B cell (primary cell): ENCODE measurements at regions not wholly inside any gene's neighbourhood (a gene's known extent, or its start where the extent isn't known, plus 50 kb on each side); places are given as distances from the start of the nearest gene placed in this dataset.

Experiments used
- ATAC-seq: fragments of 200-7000 bp; cut with Tn5 transposase; one replicate; pipeline ENCODE4 v1.10.0; 2021; ENCODE audit warnings: low read depth, mild to moderate bottlenecking, moderate number of reproducible peaks, moderate library complexity
- CTCF ChIA-PET: fragments of 350-600 bp; sonication (Branson Sonifier 250); formaldehyde crosslinking; loops from one replicate; lab custom pipeline; 2021; ENCODE audit warnings: antibody characterized with exemption, inconsistent platforms; lab: Charles Lee
- POLR2A ChIA-PET: fragments of 350-600 bp; sonication (Branson Sonifier 250); formaldehyde crosslinking; loops from one replicate; lab custom pipeline; 2021; ENCODE audit warnings: antibody characterized with exemption; lab: Charles Lee
- DNase-seq: peaks from one replicate; pipeline ENCODE4 v3.0.0; 2013
- H2AFZ ChIP-seq: 2 replicates; pipeline ENCODE4 v1.6.1; 2012; ENCODE audit warnings: mild to moderate bottlenecking, low read depth, low read length; ENCODE audit not compliant: insufficient read depth, poor library complexity, severe bottlenecking
- H3K27ac ChIP-seq, 2 donors: 1 replicate in 1 of 2; 2 replicates in 1 of 2; pipeline ENCODE4 v1.5.1; 2012 to 2013; ENCODE audit warnings: low read length in 2 of 2, mild to moderate bottlenecking in 2 of 2, moderate library complexity in 1 of 2
- H3K27me3 ChIP-seq, 4 experiments: fragments of 200-600 bp in 1 of 4; sonication (generic) in 1 of 4; replicated peaks in 1 of 4; 1 replicate in 2 of 4; 2 replicates in 2 of 4; pipeline versions ENCODE4 v1.6.1 to v1.7.0; 2013 to 2016; ENCODE audit warnings: low read length in 3 of 4, mild to moderate bottlenecking in 2 of 4, mixed read lengths in 1 of 4, moderate library complexity in 1 of 4; ENCODE audit not compliant: insufficient read depth in 4 of 4, control insufficient read depth in 3 of 4; ENCODE audit errors: control extremely low read depth in 1 of 4
- H3K36me3 ChIP-seq, 2 experiments: replicated peaks in 1 of 2; 1 replicate in 1 of 2; 2 replicates in 1 of 2; pipeline versions ENCODE4 v1.6.1 to v1.7.1; 2013; ENCODE audit warnings: low read length in 1 of 2; ENCODE audit not compliant: insufficient read depth in 2 of 2, control insufficient read depth in 1 of 2; ENCODE audit errors: control extremely low read depth in 1 of 2, extremely low read depth in 1 of 2
- H3K4me1 ChIP-seq, 2 donors: fragments of 200-600 bp in 1 of 2; sonication (generic) in 1 of 2; 1 replicate in 1 of 2; 2 replicates in 1 of 2; pipeline versions ENCODE4 v1.5.1 to v1.6.1; 2013 to 2017; ENCODE audit warnings: low read length in 2 of 2; ENCODE audit not compliant: control insufficient read depth in 2 of 2, insufficient read depth in 2 of 2
- H3K4me2 ChIP-seq: replicated peaks from 2 replicates; pipeline ENCODE3; 2012; ENCODE audit warnings: mild to moderate bottlenecking, low read depth, low read length; ENCODE audit not compliant: poor library complexity, severe bottlenecking
- H3K4me3 ChIP-seq, 5 experiments: fragments of 200-600 bp in 1 of 5; sonication (generic) in 1 of 5; 1 replicate in 3 of 5; 2 replicates in 2 of 5; pipeline versions ENCODE4 v1.5.1 to v1.7.0; 2011 to 2016; ENCODE audit warnings: low read length in 4 of 5, mild to moderate bottlenecking in 4 of 5, low read depth in 2 of 5, control low read depth in 1 of 5, moderate library complexity in 1 of 5; ENCODE audit not compliant: insufficient read depth in 1 of 5; ENCODE audit errors: control extremely low read depth in 1 of 5, extremely low read depth in 1 of 5
- H3K79me2 ChIP-seq: fragments of 200-600 bp; sonication (generic); one replicate; pipeline ENCODE4 v1.6.0; 2016; ENCODE audit warnings: low read length; ENCODE audit not compliant: control insufficient read depth, insufficient read depth
- H3K9ac ChIP-seq: fragments of 200-600 bp; sonication (generic); 2 replicates; pipeline ENCODE4 v1.6.1; 2017; ENCODE audit warnings: mild to moderate bottlenecking, low read length, moderate library complexity
- H3K9me3 ChIP-seq, 3 donors: one replicate each; pipeline versions ENCODE4 v1.6.1 to v1.7.1; 2013; ENCODE audit warnings: low read length in 2 of 3; ENCODE audit not compliant: control insufficient read depth in 2 of 3, insufficient read depth in 1 of 3; ENCODE audit errors: control extremely low read depth in 1 of 3
- H4K20me1 ChIP-seq: 2 replicates; pipeline ENCODE4 v1.6.0; 2012; ENCODE audit warnings: mild to moderate bottlenecking, low read length; ENCODE audit not compliant: insufficient read depth, control insufficient read depth, poor library complexity, severe bottlenecking
- H3K27ac Mint-ChIP-seq: one replicate; pipeline ENCODE4 v1.8.0; 2021; ENCODE audit warnings: mixed read lengths
- H3K27me3 Mint-ChIP-seq: one replicate; pipeline ENCODE4 v1.8.0; 2021; ENCODE audit warnings: mixed read lengths
- H3K4me1 Mint-ChIP-seq: one replicate; pipeline ENCODE4 v1.8.0; 2021; ENCODE audit warnings: mixed read lengths
- H3K4me3 Mint-ChIP-seq: one replicate; pipeline ENCODE4 v1.8.0; 2021; ENCODE audit warnings: mixed read lengths
- H3K9me3 Mint-ChIP-seq: one replicate; pipeline ENCODE4 v1.8.0; 2022; ENCODE audit warnings: mixed read lengths; ENCODE audit not compliant: insufficient read depth
- CTCF ChIP-seq: fragments of 200-600 bp; IDR thresholded peaks from one replicate; pipeline ENCODE4 v1.8.0; 2022; ENCODE audit warnings: antibody characterized with exemption, mild to moderate bottlenecking
- EZH2 ChIP-seq: IDR thresholded peaks from 2 replicates; pipeline ENCODE4 v1.6.1; 2012; ENCODE audit warnings: borderline replicate concordance, low read depth, mild to moderate bottlenecking, moderate library complexity, low read length; ENCODE audit not compliant: insufficient read depth, poor library complexity, severe bottlenecking
- WGBS: methylation state at CpG from one replicate; pipeline ENCODE4 v1.1.5; 2013; ENCODE audit warnings: missing lambda C conversion rate; ENCODE audit not compliant: insufficient coverage; 5-methylcytosine and 5-hydroxymethylcytosine counted together
- intact Hi-C: fragments of 100-400 bp; cut with micrococcal nuclease; formaldehyde crosslinking; loops from one replicate; pipeline ENCODE4 v1.10.0; 2022

- 100% methylated on average over 1 of the region's 2 CpGs for WGBS
Observed at GRCh38 chr3:56985878-56986277, 74.6 kb upstream of the SPATA12 start.

GRCh38 chr3:56985460-56985859 lies 75.0 kb upstream of the SPATA12 start:
- Histone ChIP-seq H2AFZ (no peak overlapping the region), H3K79me2 (no peaks in the 10 kb centered on the region), H4K20me1 (no peaks in the 10 kb centered on the region), H3K27me3 (peaks cover 0 to 11% (median 4%) of the 10 kb centered on the region in 4 experiments), H3K9me3 (no peaks in the 10 kb centered on the region), H3K4me1 (no peaks in the 10 kb centered on the region), H3K9ac (no peak overlapping the region), H3K4me3 (no peak overlapping the region), H3K27ac (no peak overlapping the region), H3K36me3 (no peaks in the 10 kb centered on the region), H3K4me2 (no peak overlapping the region)
- Mint-ChIP-seq H3K27ac (no peak overlapping the region), H3K4me3 (no peak overlapping the region), H3K27me3 (peaks cover 14% of the 10 kb centered on the region), H3K9me3 (no peaks in the 10 kb centered on the region), H3K4me1 (no peaks in the 10 kb centered on the region)
- TF ChIP-seq CTCF: no peak
- WGBS: 90% methylated on average over 2 of the region's 9 CpGs
- intact Hi-C loops: no loop called here
- ATAC-seq (no peak), DNase-seq (no peak)
- POLR2A ChIA-PET: no interaction called here
- CTCF ChIA-PET: interaction anchor here (1.1 to 7.8 kb wide), 3 partner anchors 184 to 282 kb away, joined by 4 to 310 read pairs (median 205); partner anchors contain the start of gene ARHGEF3

More at GRCh38 chr3:56985878-56986277, 74.6 kb upstream of the SPATA12 start:
- H3K4me2 ChIP-seq: no peak overlapping the region
- ATAC-seq (no peak), DNase-seq (no peak)
- no peaks in the 10 kb centered on the region for H3K79me2 ChIP-seq
- peaks cover 0 to 11% (median 4%) of the 10 kb centered on the region in 4 experiments for H3K27me3 ChIP-seq
- H3K9me3 ChIP-seq: no peaks in the 10 kb centered on the region
- no peak overlapping the region for H3K4me3 ChIP-seq
- CTCF ChIA-PET: interaction anchor here (0.9 to 7.8 kb wide), 6 partner anchors 10 to 304 kb away, joined by 3 to 310 read pairs (median 8); partner anchors contain the start of gene ARHGEF3
- POLR2A ChIA-PET: no interaction called here
- TF ChIP-seq EZH2 (no peak), CTCF (no peak)
- Mint-ChIP-seq H3K4me1 (no peaks in the 10 kb centered on the region), H3K27me3 (peaks cover 18% of the 10 kb centered on the region), H3K27ac (no peak overlapping the region), H3K9me3 (no peaks in the 10 kb centered on the region), H3K4me3 (no peak overlapping the region)
- no peak overlapping the region for H3K9ac ChIP-seq
- no peak overlapping the region for H3K27ac ChIP-seq
- H3K4me1 ChIP-seq: no peaks in the 10 kb centered on the region
- H4K20me1 ChIP-seq: no peaks in the 10 kb centered on the region
- no peak overlapping the region for H2AFZ ChIP-seq
- no peaks in the 10 kb centered on the region for H3K36me3 ChIP-seq
- intact Hi-C loops: no loop called here
